ENCODE measurements at regions not wholly inside any gene's neighbourhood (a gene's known extent, or its start where the extent isn't known, plus 50 kb on each side); places are given as distances from the start of the nearest gene placed in this dataset.

GRCh38 chr1:95780836-95781235 is 546.8 kb downstream of the RWDD3 start:
- TF ChIP-seq CTCF (IDR thresholded peaks at IDR 0.05) = no peak
- TF ChIP-seq POLR2A (IDR thresholded peaks at IDR 0.05) = no peak
